ENCODE measurements at regions not wholly inside any gene's neighbourhood (a gene's known extent, or its start where the extent isn't known, plus 50 kb on each side); places are given as distances from the start of the nearest gene placed in this dataset.

- no peak for TF ChIP-seq TEAD4 (IDR thresholded peaks at IDR 0.05; ENCODE audit: borderline replicate concordance, insufficient read depth)
- TF ChIP-seq CTCF (IDR thresholded peaks at IDR 0.05) = no peak
These were observed 127.6 kb upstream of the SPANXN4 start for GRCh38 chrX:142898164-142898563.
